Vagina (tissue), 2 donors: ENCODE measurements at regions not wholly inside any gene's neighbourhood (a gene's known extent, or its start where the extent isn't known, plus 50 kb on each side); places are given as distances from the start of the nearest gene placed in this dataset.

Source experiments
- DNase-seq, 2 donors: peaks; one replicate each; pipeline ENCODE4 v3.0.0-alpha.2; 2017; ENCODE audit errors: extremely low spot score in 2 of 2
- H3K27ac ChIP-seq: fragments of 200-600 bp; sonication (generic); one replicate; pipeline ENCODE4 v1.5.1; 2019
- H3K27me3 ChIP-seq: fragments of 200-600 bp; sonication (generic); one replicate; pipeline ENCODE4 v1.5.1; 2019
- H3K36me3 ChIP-seq, 2 donors: fragments of 200-600 bp; sonication (generic); one replicate each; pipeline ENCODE4 v1.5.1; 2017 to 2019
- H3K4me1 ChIP-seq: fragments of 200-600 bp; sonication (generic); one replicate; pipeline ENCODE4 v1.5.1; 2019
- H3K4me3 ChIP-seq, 2 donors: fragments of 200-600 bp; sonication (generic); 1 replicate in 1 of 2; 2 replicates in 1 of 2; pipeline ENCODE4 v1.5.1; 2016 to 2019
- H3K9me3 ChIP-seq: fragments of 200-600 bp; sonication (generic); one replicate; pipeline ENCODE4 v1.5.1; 2019
- POLR2A ChIP-seq, 2 donors: fragments of 450-650 bp; IDR thresholded peaks; one replicate each; pipeline ENCODE4 v1.6.1; 2017; ENCODE audit warnings: antibody characterized with exemption in 2 of 2, mild to moderate bottlenecking in 2 of 2, moderate library complexity in 2 of 2
- POLR2AphosphoS5 ChIP-seq, 2 donors: sonication (generic); formaldehyde crosslinking; IDR thresholded peaks; one replicate each; pipeline ENCODE4 v1.9.0; 2017; ENCODE audit warnings: antibody characterized with exemption in 2 of 2, mild to moderate bottlenecking in 2 of 2, low read depth in 1 of 2; ENCODE audit not compliant: insufficient read depth in 1 of 2
- intact Hi-C: fragments of 100-400 bp; cut with DNase I; formaldehyde crosslinking; loops from one replicate; pipeline ENCODE4 v1.15.1; 2023
- TF ChIP-seq, protein P1 (sequence below), 3 experiments: fragments of 450-650 bp in 2 of 3; fragments of 200-600 bp in 1 of 3; sonication (generic) in 1 of 3; IDR thresholded peaks; one replicate each; pipeline ENCODE4 v1.5.1; 2017 to 2019; ENCODE audit warnings: antibody characterized with exemption in 3 of 3, mild to moderate bottlenecking in 2 of 3, moderate library complexity in 2 of 3

DNA sequence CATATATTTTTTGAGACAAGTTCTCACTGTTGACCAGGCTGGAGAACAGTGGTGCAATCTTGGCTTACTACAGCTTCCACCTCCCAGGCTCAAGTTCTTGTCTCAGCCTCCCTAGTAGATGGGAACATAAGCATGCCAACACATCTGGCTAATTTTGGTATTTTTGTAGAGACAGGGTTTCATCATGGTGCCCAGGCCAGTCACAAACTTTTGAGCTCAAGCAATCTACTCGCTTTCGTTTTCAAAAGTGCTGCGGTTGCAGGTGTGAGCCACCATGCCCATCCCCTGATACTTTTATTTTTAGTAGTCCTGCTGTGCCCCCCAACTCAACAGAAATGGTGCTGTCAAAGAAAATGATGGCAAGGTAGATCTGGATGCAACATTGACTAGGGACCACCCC is 1127.3 kb downstream of the SUCLG1 start:
- intact Hi-C loops = no loop called here
- no peak for TF ChIP-seq POLR2AphosphoS5 (IDR thresholded peaks at IDR 0.05; ENCODE audit: insufficient read depth in 1 of 2, low read depth in 1 of 2)
- TF ChIP-seq, protein P1, sequence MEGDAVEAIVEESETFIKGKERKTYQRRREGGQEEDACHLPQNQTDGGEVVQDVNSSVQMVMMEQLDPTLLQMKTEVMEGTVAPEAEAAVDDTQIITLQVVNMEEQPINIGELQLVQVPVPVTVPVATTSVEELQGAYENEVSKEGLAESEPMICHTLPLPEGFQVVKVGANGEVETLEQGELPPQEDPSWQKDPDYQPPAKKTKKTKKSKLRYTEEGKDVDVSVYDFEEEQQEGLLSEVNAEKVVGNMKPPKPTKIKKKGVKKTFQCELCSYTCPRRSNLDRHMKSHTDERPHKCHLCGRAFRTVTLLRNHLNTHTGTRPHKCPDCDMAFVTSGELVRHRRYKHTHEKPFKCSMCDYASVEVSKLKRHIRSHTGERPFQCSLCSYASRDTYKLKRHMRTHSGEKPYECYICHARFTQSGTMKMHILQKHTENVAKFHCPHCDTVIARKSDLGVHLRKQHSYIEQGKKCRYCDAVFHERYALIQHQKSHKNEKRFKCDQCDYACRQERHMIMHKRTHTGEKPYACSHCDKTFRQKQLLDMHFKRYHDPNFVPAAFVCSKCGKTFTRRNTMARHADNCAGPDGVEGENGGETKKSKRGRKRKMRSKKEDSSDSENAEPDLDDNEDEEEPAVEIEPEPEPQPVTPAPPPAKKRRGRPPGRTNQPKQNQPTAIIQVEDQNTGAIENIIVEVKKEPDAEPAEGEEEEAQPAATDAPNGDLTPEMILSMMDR (IDR thresholded peaks at IDR 0.05) = no peak
- no peak for TF ChIP-seq POLR2A (IDR thresholded peaks at IDR 0.05)
- H3K9me3 ChIP-seq = no peaks in the 10 kb centered on the region
- DNase-seq = no peak
- no peaks in the 10 kb centered on the region for H3K27me3 ChIP-seq
- H3K27ac ChIP-seq = no peak overlapping the region
- no peak overlapping the region for H3K4me3 ChIP-seq
- no peaks in the 10 kb centered on the region for H3K4me1 ChIP-seq
- no peaks in the 10 kb centered on the region for H3K36me3 ChIP-seq

GRCh38 chr2:83323038-83323437 is 1136.0 kb downstream of the SUCLG1 start:
- Histone ChIP-seq H3K27ac (no peak overlapping the region), H3K36me3 (no peaks in the 10 kb centered on the region), H3K9me3 (no peaks in the 10 kb centered on the region), H3K27me3 (no peaks in the 10 kb centered on the region), H3K4me3 (no peak overlapping the region), H3K4me1 (no peaks in the 10 kb centered on the region)
- intact Hi-C loops = no loop called here
- DNase-seq = no peak
- TF ChIP-seq POLR2AphosphoS5 (IDR thresholded peaks at IDR 0.05; ENCODE audit: insufficient read depth in 1 of 2, low read depth in 1 of 2) = no peak
- no peak for TF ChIP-seq POLR2A (IDR thresholded peaks at IDR 0.05)
- TF ChIP-seq, protein P1 (IDR thresholded peaks at IDR 0.05) = no peak

- no peaks in the 10 kb centered on the region for H3K36me3 ChIP-seq
- H3K27me3 ChIP-seq = no peaks in the 10 kb centered on the region
- H3K9me3 ChIP-seq = no peaks in the 10 kb centered on the region
- DNase-seq = no peak
- H3K4me1 ChIP-seq = no peaks in the 10 kb centered on the region
- intact Hi-C loops = no loop called here
- TF ChIP-seq POLR2A (IDR thresholded peaks at IDR 0.05) (no peak), POLR2AphosphoS5 (IDR thresholded peaks at IDR 0.05; ENCODE audit: insufficient read depth in 1 of 2, low read depth in 1 of 2) (no peak)
- TF ChIP-seq, protein P1 (IDR thresholded peaks at IDR 0.05) = no peak
- H3K4me3 ChIP-seq = no peak overlapping the region
- no peak overlapping the region for H3K27ac ChIP-seq
Measured at GRCh38 chr2:83320053-83320452, 1139.0 kb downstream of the SUCLG1 start.

DNA sequence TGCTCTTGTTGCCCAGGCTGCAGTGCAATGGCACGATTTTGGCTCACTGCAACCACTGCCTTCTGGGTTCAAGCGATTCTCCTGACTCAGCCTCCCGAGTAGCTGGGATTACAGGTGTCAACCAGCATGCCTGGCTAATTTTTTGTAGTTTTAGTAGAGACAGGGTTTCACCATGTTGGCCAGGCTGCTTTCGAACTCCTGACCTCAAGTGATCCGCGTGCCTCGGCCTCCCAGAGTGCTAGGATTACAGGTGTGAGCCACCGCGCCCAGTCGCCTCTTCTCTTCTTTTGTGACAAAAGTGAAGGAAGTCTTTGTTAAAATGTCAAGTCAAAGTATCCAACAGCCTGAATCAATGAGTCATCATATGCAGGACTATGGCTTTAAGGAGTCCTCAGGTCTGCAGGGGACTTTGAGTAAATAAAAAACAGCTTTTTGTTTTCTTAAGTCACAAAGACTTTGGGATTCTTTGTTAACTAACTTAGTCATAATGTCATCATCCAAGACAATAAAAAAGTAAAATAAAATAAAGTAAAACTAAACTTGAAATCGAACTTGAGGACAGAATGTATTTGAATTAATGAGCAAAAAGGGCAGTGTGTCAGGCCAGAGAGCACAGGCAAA is 1153.2 kb downstream of the SUCLG1 start:
- Histone ChIP-seq H3K27ac (no peak overlapping the region), H3K4me1 (no peaks in the 10 kb centered on the region), H3K9me3 (no peaks in the 10 kb centered on the region), H3K27me3 (no peaks in the 10 kb centered on the region), H3K36me3 (no peaks in the 10 kb centered on the region), H3K4me3 (no peak overlapping the region)
- intact Hi-C loops = no loop called here
- DNase-seq = no peak
- TF ChIP-seq POLR2A (IDR thresholded peaks at IDR 0.05) = no peak

- intact Hi-C loops = no loop called here
- Histone ChIP-seq H3K4me3 (no peak overlapping the region), H3K36me3 (no peaks in the 10 kb centered on the region), H3K27ac (no peak overlapping the region), H3K4me1 (no peaks in the 10 kb centered on the region), H3K9me3 (no peaks in the 10 kb centered on the region), H3K27me3 (no peaks in the 10 kb centered on the region)
- DNase-seq = no peak
- TF ChIP-seq POLR2A (IDR thresholded peaks at IDR 0.05) = no peak
- TF ChIP-seq, protein P1 (IDR thresholded peaks at IDR 0.05) = no peak
- TF ChIP-seq POLR2AphosphoS5 (IDR thresholded peaks at IDR 0.05; ENCODE audit: insufficient read depth in 1 of 2, low read depth in 1 of 2) = no peak
Measured at GRCh38 chr2:83291083-83291482, 1168.0 kb downstream of the SUCLG1 start.
